HAP-1 (cell line): ENCODE measurements at regions not wholly inside any gene's neighbourhood (a gene's known extent, or its start where the extent isn't known, plus 50 kb on each side); places are given as distances from the start of the nearest gene placed in this dataset.
"Not testable (repeated sequence)": the region's sequence is repeated elsewhere in the genome, so short reads cannot be mapped to it uniquely, and the experiment has no call there.

ENCODE experiments used
- DNase-seq, 2 experiments: peaks; one replicate each; pipeline ENCODE4 v3.0.0-alpha.2; 2016 to 2020; ENCODE audit warnings: low spot score in 2 of 2
- H3K27me3 ChIP-seq: fragments of 250-450 bp; sonication (Bioruptor Pico); 2 replicates; pipeline ENCODE4 v1.5.1; 2020; ENCODE audit warnings: low read depth, mild to moderate bottlenecking, moderate library complexity
- H3K36me3 ChIP-seq: fragments of 250-450 bp; sonication (Bioruptor Pico); replicated peaks from 2 replicates; pipeline ENCODE4 v1.5.1; 2020; ENCODE audit warnings: mild to moderate bottlenecking
- H3K4me1 ChIP-seq: fragments of 250-450 bp; sonication (Bioruptor Pico); 2 replicates; pipeline ENCODE4 v1.5.1; 2020; ENCODE audit warnings: mild to moderate bottlenecking
- H3K4me3 ChIP-seq: fragments of 250-450 bp; sonication (Bioruptor Pico); 2 replicates; pipeline ENCODE4 v1.5.1; 2020; ENCODE audit warnings: mild to moderate bottlenecking, moderate library complexity
- H3K9me3 ChIP-seq: fragments of 250-450 bp; sonication (Bioruptor Pico); 2 replicates; pipeline ENCODE4 v1.5.1; 2020; ENCODE audit warnings: mild to moderate bottlenecking, moderate library complexity
- in situ Hi-C: fragments of 300-500 bp; cut with MboI; formaldehyde crosslinking; loops from 3 replicates; pipeline ENCODE4 v1.14.3; 2020; ENCODE audit warnings: low sequenced_read_pairs, inconsistent platforms, mixed read lengths

DNA sequence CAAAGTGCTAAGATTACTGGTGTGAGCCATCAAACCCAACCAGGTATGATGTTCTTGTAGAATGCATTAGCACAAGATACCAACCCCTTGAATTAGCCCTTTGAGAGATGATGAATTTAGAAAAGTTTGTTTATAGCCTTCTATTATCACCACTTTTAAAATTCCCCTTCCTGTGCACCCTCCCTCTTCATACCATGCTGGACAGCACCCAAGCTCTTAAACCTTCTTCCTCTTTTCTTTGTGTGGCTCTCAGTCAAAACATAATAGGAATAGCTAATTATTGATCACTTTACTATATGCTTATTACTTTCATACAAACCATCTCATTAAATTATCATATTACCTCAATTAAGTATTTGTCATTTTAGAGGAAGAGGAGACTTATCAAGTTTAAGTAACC is 87.6 kb upstream of the TMED7 start:
- Histone ChIP-seq H3K36me3 (no peaks in the 10 kb centered on the region), H3K9me3 (no peaks in the 10 kb centered on the region), H3K4me1 (no peaks in the 10 kb centered on the region), H3K4me3 (no peak overlapping the region), H3K27me3 (no peaks in the 10 kb centered on the region)
- in situ Hi-C loops = no loop called here
- DNase-seq = no peak

DNA sequence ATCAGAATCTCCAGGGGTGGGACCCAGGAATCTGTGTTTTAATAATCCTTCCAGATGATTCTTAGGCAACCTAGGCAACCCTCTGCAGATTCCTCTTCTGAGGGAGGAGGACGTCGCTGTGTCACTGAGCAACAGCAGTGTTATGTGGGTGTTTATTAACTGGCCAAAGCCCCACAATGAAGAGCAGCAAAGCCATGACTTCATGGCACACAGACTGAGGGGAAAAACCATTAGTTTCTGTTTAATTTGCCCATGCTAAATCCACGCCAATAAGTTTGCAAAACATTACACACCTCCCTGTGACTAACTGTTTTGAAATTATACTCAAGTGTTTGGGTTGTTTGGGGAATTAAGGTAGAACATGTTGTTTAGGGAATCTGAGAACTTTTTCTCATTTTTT is 83.7 kb upstream of the TMED7 start:
- Histone ChIP-seq H3K4me1 (no peaks in the 10 kb centered on the region), H3K36me3 (no peaks in the 10 kb centered on the region), H3K4me3 (no peak overlapping the region), H3K9me3 (no peaks in the 10 kb centered on the region), H3K27me3 (peaks cover 11% of the 10 kb centered on the region)
- no peak for DNase-seq
- in situ Hi-C loops = no loop called here

DNA sequence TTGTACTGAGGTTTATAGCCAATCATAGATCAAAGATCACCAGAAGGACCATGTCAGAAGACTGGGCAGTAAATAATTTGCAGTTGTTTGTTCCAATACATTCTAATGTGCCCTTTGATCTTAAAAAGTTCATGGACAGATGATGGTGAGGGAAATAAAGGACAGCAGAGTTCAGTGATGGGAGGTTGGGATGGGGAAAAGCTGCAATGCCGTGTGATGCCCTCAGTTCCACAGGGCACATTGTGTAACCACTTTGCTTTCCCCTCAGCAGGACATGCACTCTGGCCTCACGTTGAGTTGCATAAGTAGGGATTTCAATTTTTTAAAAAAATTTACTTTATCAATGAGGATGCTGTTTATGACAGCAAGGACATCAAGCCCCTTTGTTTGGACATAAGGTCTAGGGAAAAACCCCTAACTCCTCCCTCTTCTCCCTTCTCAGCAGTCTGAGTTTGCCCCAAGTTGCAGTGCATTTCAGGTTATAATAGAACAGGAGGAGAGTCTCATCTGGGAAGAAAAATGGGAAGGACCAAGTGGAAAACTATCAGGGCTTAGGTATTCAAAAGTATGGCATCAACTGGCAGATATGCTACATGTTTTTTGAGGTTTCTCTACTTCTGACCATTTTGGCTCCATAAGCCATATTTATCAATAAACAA is 83.1 kb upstream of the TMED7 start:
- H3K4me3 ChIP-seq = no peak overlapping the region
- H3K27me3 ChIP-seq = peaks cover 17% of the 10 kb centered on the region
- H3K36me3 ChIP-seq = no peaks in the 10 kb centered on the region
- H3K4me1 ChIP-seq = no peaks in the 10 kb centered on the region
- no peak for DNase-seq
- no peaks in the 10 kb centered on the region for H3K9me3 ChIP-seq
- in situ Hi-C loops = no loop called here

DNA sequence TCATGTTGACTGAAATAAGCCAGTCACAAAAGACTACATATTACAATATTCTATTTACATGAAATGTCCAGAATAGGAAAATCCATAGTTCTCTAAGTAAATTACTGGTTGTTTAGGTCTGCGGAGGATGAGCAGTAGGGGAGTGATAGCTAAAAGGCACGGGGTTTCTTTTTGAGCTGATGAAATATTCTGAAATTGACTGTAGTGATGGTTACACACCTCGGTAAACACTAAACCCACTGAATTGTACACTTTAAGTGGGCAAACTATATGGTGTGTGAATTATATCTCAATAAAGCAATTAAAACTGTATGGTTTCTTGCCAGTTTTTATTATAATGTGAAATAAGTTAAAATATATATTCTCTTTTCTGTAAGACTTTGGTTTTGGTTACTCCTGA is 77.7 kb upstream of the TMED7 start:
- Histone ChIP-seq H3K4me3 (no peak overlapping the region), H3K27me3 (peaks cover 28% of the 10 kb centered on the region), H3K4me1 (peaks cover 4% of the 10 kb centered on the region), H3K36me3 (no peaks in the 10 kb centered on the region), H3K9me3 (no peaks in the 10 kb centered on the region)
- DNase-seq = no peak
- in situ Hi-C loops = no loop called here

DNA sequence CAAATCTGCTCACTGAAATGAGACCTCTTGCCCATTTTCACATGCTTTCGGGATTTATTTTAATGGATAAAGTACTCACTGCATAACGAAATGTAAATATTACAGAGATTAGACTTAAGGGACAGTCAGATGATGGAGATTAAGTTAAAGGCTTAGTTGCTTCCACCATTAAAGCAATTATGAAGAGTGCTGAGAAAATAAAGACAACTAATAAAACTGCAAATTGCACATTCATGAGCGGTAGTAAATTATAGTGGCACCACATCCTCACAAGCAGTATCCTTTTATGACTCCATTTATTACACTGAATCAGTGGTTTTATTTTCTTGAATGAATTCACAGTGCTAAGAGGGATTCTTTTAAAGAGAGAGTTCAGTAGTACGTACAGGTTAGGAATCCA is 76.2 kb upstream of the TMED7 start:
- H3K4me3 ChIP-seq = no peak overlapping the region
- no peaks in the 10 kb centered on the region for H3K36me3 ChIP-seq
- in situ Hi-C loops = no loop called here
- peaks cover 22% of the 10 kb centered on the region for H3K27me3 ChIP-seq
- H3K4me1 ChIP-seq = peaks cover 4% of the 10 kb centered on the region
- H3K9me3 ChIP-seq = no peaks in the 10 kb centered on the region
- peak in 1 of 2 experiments; percentile 82 for DNase-seq

DNA sequence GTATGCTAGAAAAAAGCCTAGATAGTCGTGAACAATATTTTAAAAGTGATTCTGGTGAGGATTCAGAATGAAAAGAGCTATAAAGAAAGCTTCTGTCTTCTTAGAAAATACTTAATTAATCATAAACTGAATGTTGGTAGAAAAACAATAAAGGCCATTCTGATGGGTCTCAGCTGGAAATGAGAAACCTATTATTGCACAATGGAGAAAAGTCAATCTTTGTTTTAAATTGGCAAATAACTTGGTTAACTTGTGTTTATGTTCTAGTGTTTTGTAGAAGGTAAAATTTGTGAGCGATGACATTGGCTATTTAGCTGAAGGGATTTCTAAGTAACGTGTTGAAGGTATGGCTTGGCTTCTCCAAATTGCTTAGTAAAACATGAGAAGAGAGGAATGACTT is 74.1 kb upstream of the TMED7 start:
- H3K9me3 ChIP-seq = no peaks in the 10 kb centered on the region
- DNase-seq = no peak
- H3K4me1 ChIP-seq = peaks cover 4% of the 10 kb centered on the region
- H3K36me3 ChIP-seq = no peaks in the 10 kb centered on the region
- H3K27me3 ChIP-seq = peaks cover 21% of the 10 kb centered on the region
- no peak overlapping the region for H3K4me3 ChIP-seq
- in situ Hi-C loops = no loop called here

DNA sequence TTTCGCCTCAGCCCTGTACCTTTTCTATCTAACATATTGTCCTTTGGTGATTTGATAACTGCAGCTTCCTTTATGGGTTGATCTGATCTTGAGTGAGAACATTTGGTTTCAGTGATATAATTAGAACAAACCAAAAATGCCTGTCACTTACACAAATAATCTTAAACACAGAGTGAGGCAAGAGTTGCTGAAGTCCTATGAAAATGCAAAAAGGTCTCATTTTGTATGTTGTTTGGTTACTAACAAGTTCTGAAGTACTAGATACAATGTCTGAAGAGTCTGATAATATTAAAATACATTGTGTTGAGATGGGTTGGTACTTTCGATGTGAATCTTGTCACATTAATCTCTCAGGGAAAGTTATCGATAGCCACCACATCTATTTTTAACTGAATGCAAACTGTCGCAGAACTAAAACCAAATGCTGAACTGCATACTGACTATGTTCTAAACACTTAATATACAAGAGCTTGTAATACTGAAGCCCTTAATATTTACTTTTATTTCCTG is 70.4 kb upstream of the TMED7 start:
- no peaks in the 10 kb centered on the region for H3K4me1 ChIP-seq
- H3K4me3 ChIP-seq = no peak overlapping the region
- H3K9me3 ChIP-seq = no peaks in the 10 kb centered on the region
- DNase-seq = no peak
- no peaks in the 10 kb centered on the region for H3K36me3 ChIP-seq
- in situ Hi-C loops = no loop called here
- H3K27me3 ChIP-seq = 0 out of 2 replicates have a peak, but pooled peaks cover 12% of the 10 kb centered on the region

DNA sequence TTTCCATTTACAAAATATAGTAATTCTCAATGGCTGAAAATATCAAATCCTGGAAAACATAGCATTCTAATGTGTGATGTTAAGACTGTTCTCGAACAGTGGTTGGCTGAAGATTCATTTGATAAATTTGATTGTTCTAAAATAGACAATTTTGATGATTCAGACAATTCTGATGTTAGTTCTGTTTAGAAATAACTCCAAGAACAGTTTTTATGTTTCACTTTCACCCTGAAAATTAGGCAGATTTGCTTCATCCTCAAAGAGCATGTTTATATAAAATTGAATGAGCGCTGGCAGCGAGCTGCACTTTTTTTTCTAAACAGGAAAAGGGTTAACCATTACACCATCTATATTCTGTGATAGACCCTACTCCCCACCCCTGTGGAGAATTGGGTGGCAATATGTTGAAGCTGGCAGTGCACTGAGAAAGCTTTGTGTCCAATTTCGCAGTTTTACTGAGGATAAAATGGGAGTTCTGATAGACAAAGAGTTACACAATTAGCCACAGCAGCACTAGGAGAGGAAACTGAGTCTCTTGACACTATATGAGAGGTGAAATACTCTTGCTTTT is 69.6 kb upstream of the TMED7 start:
- H3K4me1 ChIP-seq = no peaks in the 10 kb centered on the region
- in situ Hi-C loops = no loop called here
- no peaks in the 10 kb centered on the region for H3K36me3 ChIP-seq
- H3K4me3 ChIP-seq = no peak overlapping the region
- 0 out of 2 replicates have a peak, but pooled peaks cover 12% of the 10 kb centered on the region for H3K27me3 ChIP-seq
- no peaks in the 10 kb centered on the region for H3K9me3 ChIP-seq
- no peak for DNase-seq

DNA sequence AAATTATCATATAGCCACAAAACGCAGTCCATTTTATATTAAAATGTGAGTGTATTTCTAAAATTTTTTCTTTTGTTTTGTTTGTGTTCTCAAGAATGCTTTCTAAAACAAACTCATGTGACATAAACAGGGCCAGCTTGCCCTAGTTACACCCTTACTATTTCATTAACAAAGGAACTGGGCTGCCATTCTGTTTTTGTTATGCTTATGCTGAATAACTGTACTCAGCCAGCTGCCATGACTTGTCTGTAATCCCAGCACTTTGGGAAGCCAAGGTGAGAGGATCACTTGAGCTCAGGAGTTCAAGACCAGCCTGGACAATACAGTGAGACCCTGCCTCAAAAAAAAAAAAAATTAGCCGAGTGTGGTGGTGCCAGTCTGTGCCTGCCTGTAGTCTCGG is 66.0 kb upstream of the TMED7 start:
- H3K9me3 ChIP-seq, H3K4me1 ChIP-seq, H3K36me3 ChIP-seq, in situ Hi-C loops, H3K4me3 ChIP-seq, DNase-seq: not testable (repeated sequence)
- 0 out of 2 replicates have a peak, but pooled peaks cover 12% of the 10 kb centered on the region for H3K27me3 ChIP-seq

DNA sequence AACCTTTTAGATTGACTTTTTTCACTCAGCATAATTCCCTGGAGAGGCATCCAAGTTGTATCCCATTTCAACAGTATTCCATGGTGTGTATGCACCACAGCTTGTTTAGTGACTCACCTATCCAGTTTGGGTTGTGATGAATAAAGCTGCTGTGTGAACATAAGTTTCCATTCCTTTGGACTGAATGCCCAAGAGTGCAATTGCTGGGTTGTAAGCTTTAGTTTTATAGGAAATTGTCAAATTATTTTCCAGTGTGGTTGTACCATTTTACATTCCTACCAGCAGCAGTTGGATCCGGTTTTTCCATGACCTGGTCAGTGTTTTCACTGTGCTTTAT is 60.9 kb upstream of the TMED7 start:
- Histone ChIP-seq H3K4me3 (no peak overlapping the region), H3K27me3 (no peaks in the 10 kb centered on the region; the same call in 1 of the 2 replicates), H3K9me3 (no peaks in the 10 kb centered on the region), H3K4me1 (peaks cover 12% of the 10 kb centered on the region), H3K36me3 (no peaks in the 10 kb centered on the region)
- DNase-seq = no peak
- in situ Hi-C loops = no loop called here

DNA sequence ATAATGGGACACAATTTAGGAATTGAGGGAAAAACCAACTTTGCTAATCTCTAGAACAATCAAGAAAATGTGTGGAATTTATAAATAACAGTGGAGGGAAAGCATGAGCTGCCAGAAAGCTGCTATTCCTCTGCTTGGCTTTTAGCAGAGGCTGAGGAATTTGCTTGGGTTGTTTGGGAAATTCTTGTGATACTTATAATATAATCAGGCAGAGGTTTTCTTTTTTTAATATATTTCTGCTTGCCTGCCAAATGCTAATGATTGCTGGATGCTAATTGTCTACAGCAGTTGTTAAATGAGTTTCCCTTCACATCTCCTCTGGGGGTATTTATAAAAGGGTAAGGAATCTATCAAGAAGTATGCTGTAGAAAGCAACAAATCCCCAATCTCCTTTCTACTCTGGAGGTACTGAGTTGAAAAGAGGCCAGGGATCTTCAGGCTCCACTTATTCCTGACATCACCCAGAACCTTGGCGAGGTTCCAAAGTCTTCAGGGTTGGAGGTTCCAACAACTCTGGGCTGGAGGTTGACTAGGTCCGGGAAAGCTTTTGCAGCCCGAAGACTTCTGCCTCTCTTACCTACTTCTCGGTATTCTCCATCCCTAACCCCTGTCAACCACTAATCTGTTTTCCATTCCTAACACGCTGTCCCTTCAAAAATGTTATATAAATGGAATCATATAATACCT is 60.4 kb upstream of the TMED7 start:
- no peak overlapping the region for H3K4me3 ChIP-seq
- peaks cover 12% of the 10 kb centered on the region for H3K4me1 ChIP-seq
- in situ Hi-C loops = no loop called here
- no peaks in the 10 kb centered on the region for H3K36me3 ChIP-seq
- no peaks in the 10 kb centered on the region for H3K9me3 ChIP-seq
- peaks cover 2% of the 10 kb centered on the region for H3K27me3 ChIP-seq
- peak; percentile 56 to 57 for DNase-seq

DNA sequence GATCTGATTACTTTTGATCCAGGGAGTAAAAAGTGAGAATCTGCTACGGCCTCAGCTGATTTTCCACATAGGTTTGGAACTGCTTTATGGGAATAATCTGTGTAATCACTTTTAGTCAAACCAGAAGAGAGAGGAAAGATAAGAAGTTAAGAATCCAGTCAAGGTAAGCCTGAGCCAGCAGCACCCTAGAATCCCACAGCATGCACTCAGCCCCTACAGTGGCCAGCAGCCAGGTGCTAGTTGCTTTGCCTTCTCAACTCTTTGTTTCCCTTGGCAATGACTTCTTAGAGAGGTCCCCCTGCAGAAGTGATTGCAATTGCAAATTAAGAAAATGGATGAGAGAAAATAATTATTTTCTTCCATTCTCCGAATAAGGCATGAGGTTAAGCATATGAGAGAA is 59.7 kb upstream of the TMED7 start:
- in situ Hi-C loops = no loop called here
- no peaks in the 10 kb centered on the region for H3K9me3 ChIP-seq
- DNase-seq = peak in 1 of 2 experiments; percentile 35
- peaks cover 2% of the 10 kb centered on the region for H3K27me3 ChIP-seq
- H3K36me3 ChIP-seq = no peaks in the 10 kb centered on the region
- H3K4me3 ChIP-seq = no peak overlapping the region
- H3K4me1 ChIP-seq = peaks cover 12% of the 10 kb centered on the region

DNA sequence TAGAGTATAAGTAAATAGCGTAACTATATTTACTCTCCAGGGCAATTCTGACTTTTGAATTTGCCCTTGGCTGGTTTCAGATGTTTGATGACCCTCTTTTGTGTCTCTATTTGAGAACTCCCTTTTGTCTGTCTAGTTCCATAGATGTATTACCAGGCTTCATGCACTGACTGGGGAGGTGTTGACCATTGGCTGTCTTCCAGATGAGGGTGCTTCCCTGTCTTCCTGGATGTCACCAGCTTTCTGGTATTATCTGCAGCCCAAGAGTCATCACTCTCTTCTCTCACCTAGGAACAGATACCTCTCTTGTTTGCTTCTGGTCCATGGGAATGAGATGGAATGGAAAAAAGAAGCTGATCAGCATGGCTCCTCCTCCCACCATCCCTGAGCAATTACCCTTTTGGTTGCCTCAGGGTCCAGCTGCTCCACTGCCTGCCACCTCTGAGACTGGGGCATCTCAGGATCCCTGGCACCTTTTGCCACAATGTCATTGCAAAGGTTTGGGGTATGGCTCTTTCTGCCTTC is 58.7 kb upstream of the TMED7 start:
- DNase-seq = no peak
- peaks cover 2% of the 10 kb centered on the region for H3K27me3 ChIP-seq
- no peak overlapping the region for H3K4me3 ChIP-seq
- in situ Hi-C loops = no loop called here
- H3K36me3 ChIP-seq = no peaks in the 10 kb centered on the region
- no peaks in the 10 kb centered on the region for H3K9me3 ChIP-seq
- peaks cover 12% of the 10 kb centered on the region for H3K4me1 ChIP-seq

DNA sequence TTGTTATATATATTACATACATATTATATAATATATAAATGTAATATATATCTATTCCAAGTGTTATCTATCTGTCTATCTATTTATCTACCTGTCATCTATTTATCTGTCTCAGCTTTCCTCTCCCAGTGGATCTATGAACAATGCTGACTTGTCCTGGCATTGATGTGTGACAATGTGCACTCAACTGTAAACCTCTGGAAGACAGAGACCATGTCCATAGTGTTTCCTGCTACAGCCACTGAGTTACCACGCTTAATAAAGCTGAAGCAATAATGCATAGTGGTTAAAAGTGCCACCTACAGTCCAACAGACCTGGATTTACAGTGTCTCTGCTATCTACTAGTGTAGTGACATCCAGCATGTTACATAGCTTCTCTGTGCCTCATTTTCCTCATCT is 57.2 kb upstream of the TMED7 start:
- peaks cover 12% of the 10 kb centered on the region for H3K4me1 ChIP-seq

More for the DNA sequence above, 57.2 kb upstream of the TMED7 start:
- in situ Hi-C loops = no loop called here
- Histone ChIP-seq H3K4me3 (no peak overlapping the region), H3K27me3 (peaks cover 2% of the 10 kb centered on the region), H3K9me3 (no peaks in the 10 kb centered on the region), H3K36me3 (no peaks in the 10 kb centered on the region)
- no peak for DNase-seq
